Parathyroid adenoma (tissue), 2 donors: ENCODE measurements at regions not wholly inside any gene's neighbourhood (a gene's known extent, or its start where the extent isn't known, plus 50 kb on each side); places are given as distances from the start of the nearest gene placed in this dataset.
A peak's percentile ranks its signal among the peaks of the same experiment; 100 is the strongest.

Source experiments
- H2AFZ ChIP-seq: fragments of 300-600 bp; sonication (generic); one replicate; pipeline ENCODE4 v1.7.0; 2017; ENCODE audit warnings: antibody characterized with exemption, mild to moderate bottlenecking
- H3K27ac ChIP-seq: fragments of 300-600 bp; sonication (generic); one replicate; pipeline ENCODE4 v1.7.0; 2017
- H3K27me3 ChIP-seq: fragments of 300-600 bp; sonication (generic); one replicate; pipeline ENCODE4 v1.7.0; 2017; ENCODE audit warnings: low read length; ENCODE audit not compliant: control insufficient read depth, insufficient read depth
- H3K36me3 ChIP-seq: fragments of 300-600 bp; sonication (generic); one replicate; pipeline ENCODE4 v1.7.0; 2017; ENCODE audit warnings: low read length; ENCODE audit not compliant: control insufficient read depth, insufficient read depth
- H3K4me1 ChIP-seq: fragments of 300-600 bp; sonication (generic); one replicate; pipeline ENCODE4 v1.7.0; 2017; ENCODE audit warnings: control low read depth
- H3K4me2 ChIP-seq: fragments of 300-600 bp; sonication (generic); one replicate; pipeline ENCODE4 v1.7.0; 2017; ENCODE audit warnings: low read length
- H3K4me3 ChIP-seq: fragments of 300-600 bp; sonication (generic); one replicate; pipeline ENCODE4 v1.7.0; 2017; ENCODE audit warnings: low read depth, low read length
- H3K79me2 ChIP-seq: fragments of 300-600 bp; sonication (generic); one replicate; pipeline ENCODE4 v1.7.0; 2017; ENCODE audit warnings: control low read depth
- H3K9ac ChIP-seq: fragments of 300-600 bp; sonication (generic); one replicate; pipeline ENCODE4 v1.7.0; 2017; ENCODE audit warnings: mild to moderate bottlenecking
- H3K9me3 ChIP-seq: fragments of 300-600 bp; sonication (generic); one replicate; pipeline ENCODE4 v1.7.0; 2017; ENCODE audit warnings: low read length; ENCODE audit not compliant: control insufficient read depth
- CTCF ChIP-seq: fragments of 300-600 bp; sonication (generic); IDR thresholded peaks from one replicate; pipeline ENCODE4 v1.7.0; 2017; ENCODE audit warnings: antibody characterized with exemption, mild to moderate bottlenecking
- donor health status: primary hyperparathyroidism.

DNA sequence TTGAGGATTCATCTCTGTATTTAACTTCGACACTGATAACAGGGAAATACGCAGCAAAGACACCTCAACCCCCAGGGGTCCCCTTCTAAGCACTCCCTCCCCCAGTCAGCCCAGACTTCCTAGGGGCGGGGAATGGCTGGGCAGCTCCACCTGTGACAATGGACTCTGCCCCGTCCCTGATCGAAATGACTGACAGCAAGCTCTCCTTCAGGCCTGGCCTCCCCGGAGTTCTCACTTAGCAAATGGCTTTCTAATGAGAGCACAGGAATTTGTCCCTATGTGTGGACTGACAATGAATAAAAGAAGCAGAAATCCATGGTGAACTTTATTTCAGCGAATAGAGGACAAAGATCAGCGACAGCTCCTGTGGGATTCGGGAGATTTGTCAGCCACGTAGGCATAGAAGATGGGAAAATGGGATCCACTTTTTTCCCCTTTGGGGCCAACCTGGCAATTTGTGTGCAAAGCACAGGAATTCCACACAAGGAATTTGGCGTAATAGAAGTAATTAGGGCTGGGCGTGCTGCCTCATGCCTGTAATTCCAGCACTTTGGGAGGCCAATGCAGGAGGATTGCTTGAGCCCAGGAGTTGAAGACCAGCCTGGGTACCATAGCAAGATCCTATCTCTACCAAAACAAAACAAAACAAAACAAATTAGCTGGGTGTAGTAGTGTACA lies 63.8 kb downstream of the TNFAIP2 start:
- Histone ChIP-seq H3K79me2 (no peaks in the 10 kb centered on the region), H2AFZ (peak overlapping the region; percentile 68), H3K4me3 (peak overlapping the region; percentile 28), H3K4me1 (peaks cover 27% of the 10 kb centered on the region), H3K9ac (no peak overlapping the region), H3K27me3 (no peaks in the 10 kb centered on the region), H3K36me3 (no peaks in the 10 kb centered on the region), H3K27ac (peak overlapping the region; percentile 82), H3K4me2 (peak overlapping the region; percentile 71), H3K9me3 (no peaks in the 10 kb centered on the region)
- TF ChIP-seq CTCF: no peak

DNA sequence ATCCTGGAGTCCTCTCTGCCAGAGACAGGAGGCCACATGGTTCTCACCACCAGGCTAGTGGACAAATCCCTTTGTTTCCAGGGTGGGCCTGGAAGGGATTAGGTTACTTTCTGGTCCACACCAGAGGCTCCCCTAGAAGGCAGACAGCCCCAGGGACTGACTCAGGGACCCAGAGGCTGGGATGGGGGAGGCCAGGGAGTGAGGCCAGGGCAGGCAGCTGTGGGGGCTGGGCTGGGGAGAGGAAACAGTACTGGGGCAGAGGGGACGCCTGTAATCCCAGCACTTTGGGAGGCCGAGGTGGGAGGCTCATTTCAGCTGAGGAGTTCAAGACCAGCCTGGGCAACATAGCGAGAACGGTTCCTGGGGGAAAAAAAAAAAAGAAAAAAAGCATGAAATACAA lies 64.7 kb downstream of the TNFAIP2 start:
- Histone ChIP-seq H3K4me3 (no peak overlapping the region), H2AFZ (no peak overlapping the region), H3K79me2 (no peaks in the 10 kb centered on the region), H3K4me2 (peak overlapping the region; percentile 27), H3K36me3 (no peaks in the 10 kb centered on the region), H3K9ac (no peak overlapping the region), H3K27ac (peak overlapping the region; percentile 82), H3K9me3 (no peaks in the 10 kb centered on the region), H3K27me3 (no peaks in the 10 kb centered on the region), H3K4me1 (peaks cover 27% of the 10 kb centered on the region)
- no peak for TF ChIP-seq CTCF

DNA sequence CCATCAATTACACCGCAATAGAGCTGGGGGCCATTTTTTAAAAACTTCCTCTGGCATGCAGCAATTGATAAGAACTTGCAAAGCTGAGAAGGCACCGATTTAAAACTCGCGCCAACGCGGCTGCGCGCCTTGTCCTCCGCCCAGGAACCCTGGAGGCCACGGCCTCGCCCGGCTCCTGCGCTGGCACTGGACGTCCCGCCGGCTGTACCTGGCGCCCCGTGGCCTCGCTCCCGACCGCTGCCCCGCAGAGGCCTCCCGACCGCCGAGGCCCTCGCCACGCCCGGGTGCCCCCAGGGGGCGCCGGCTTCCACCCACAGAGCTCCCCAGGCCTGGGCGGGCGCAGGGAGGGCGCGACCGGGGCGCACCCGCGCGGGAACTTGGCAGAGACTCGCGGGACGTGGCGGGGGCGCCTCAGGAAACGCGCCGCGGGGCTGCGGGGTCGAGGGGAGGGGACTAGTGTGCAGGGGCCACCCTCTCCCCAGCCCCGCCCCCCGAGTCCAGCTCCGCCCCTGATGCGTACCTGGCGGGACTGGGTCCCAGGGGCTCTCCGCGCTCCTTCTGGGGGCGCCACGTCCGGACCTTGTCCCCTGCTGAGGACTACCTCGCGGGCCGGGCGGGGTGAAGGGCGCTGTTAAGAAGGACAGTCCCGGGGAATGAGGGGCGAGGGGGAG lies 65.7 kb downstream of the TNFAIP2 start:
- Histone ChIP-seq H3K27ac (no peak overlapping the region), H3K36me3 (no peaks in the 10 kb centered on the region), H3K4me2 (peak overlapping the region; percentile 27), H3K9ac (no peak overlapping the region), H3K4me1 (peaks cover 32% of the 10 kb centered on the region), H2AFZ (peak overlapping the region; percentile 81), H3K4me3 (peak overlapping the region; percentile 17), H3K79me2 (no peaks in the 10 kb centered on the region), H3K27me3 (no peaks in the 10 kb centered on the region), H3K9me3 (no peaks in the 10 kb centered on the region)
- TF ChIP-seq CTCF: peak; percentile 45

GRCh38 chr14:103189481-103190470 lies 66.5 kb downstream of the TNFAIP2 start:
- no peak for TF ChIP-seq CTCF
- H3K4me3 ChIP-seq: no peak overlapping the region
- H3K27ac ChIP-seq: no peak overlapping the region
- H3K36me3 ChIP-seq: no peaks in the 10 kb centered on the region
- H3K4me2 ChIP-seq: no peak overlapping the region
- peak overlapping the region; percentile 81 for H2AFZ ChIP-seq
- no peaks in the 10 kb centered on the region for H3K27me3 ChIP-seq
- peaks cover 36% of the 10 kb centered on the region for H3K4me1 ChIP-seq
- no peak overlapping the region for H3K9ac ChIP-seq
- H3K79me2 ChIP-seq: no peaks in the 10 kb centered on the region
- no peaks in the 10 kb centered on the region for H3K9me3 ChIP-seq
